Chondrocyte (in vitro differentiated cells): ENCODE measurements at regions not wholly inside any gene's neighbourhood (a gene's known extent, or its start where the extent isn't known, plus 50 kb on each side); places are given as distances from the start of the nearest gene placed in this dataset.

Source experiments
- DNase-seq: peaks from one replicate; pipeline ENCODE4 v3.0.0; 2021; ENCODE audit warnings: mixed read lengths, low spot score
- H3K27ac Mint-ChIP-seq: one replicate; pipeline ENCODE4 v1.8.0; 2021; ENCODE audit warnings: mild to moderate bottlenecking, moderate library complexity, mixed read lengths; ENCODE audit not compliant: unreplicated experiment
- H3K27me3 Mint-ChIP-seq: 2 replicates; pipeline ENCODE4 v1.8.0; 2021; ENCODE audit warnings: low read depth, mixed read lengths
- H3K36me3 Mint-ChIP-seq: 2 replicates; pipeline ENCODE4 v1.8.0; 2021; ENCODE audit warnings: low read depth, mixed read lengths
- H3K4me1 Mint-ChIP-seq: 2 replicates; pipeline ENCODE4 v1.8.0; 2021; ENCODE audit warnings: low read depth, mild to moderate bottlenecking, mixed read lengths
- H3K4me3 Mint-ChIP-seq: one replicate; pipeline ENCODE4 v1.8.0; 2021; ENCODE audit warnings: mild to moderate bottlenecking, moderate library complexity, mixed read lengths; ENCODE audit not compliant: unreplicated experiment
- H3K9me3 Mint-ChIP-seq: 2 replicates; pipeline ENCODE4 v1.8.0; 2021; ENCODE audit warnings: low read depth, mixed read lengths
- CTCF ChIP-seq: fragments of 200-600 bp; sonication (generic); IDR thresholded peaks from 2 replicates; pipeline ENCODE4 v1.5.0; 2021; ENCODE audit warnings: antibody characterized with exemption, mild to moderate bottlenecking, moderate library complexity

- peaks cover 3% of the 10 kb centered on the region for H3K36me3 Mint-ChIP-seq
- no peaks in the 10 kb centered on the region for H3K27me3 Mint-ChIP-seq
- no peak for DNase-seq
- no peak overlapping the region for H3K4me3 Mint-ChIP-seq
- no peak overlapping the region for H3K27ac Mint-ChIP-seq
- TF ChIP-seq CTCF: no peak
- no peaks in the 10 kb centered on the region for H3K4me1 Mint-ChIP-seq
- H3K9me3 Mint-ChIP-seq: peaks cover 3% of the 10 kb centered on the region
These were observed 1926.8 kb downstream of the NCAM2 start for GRCh38 chr21:22925032-22925431.

DNA sequence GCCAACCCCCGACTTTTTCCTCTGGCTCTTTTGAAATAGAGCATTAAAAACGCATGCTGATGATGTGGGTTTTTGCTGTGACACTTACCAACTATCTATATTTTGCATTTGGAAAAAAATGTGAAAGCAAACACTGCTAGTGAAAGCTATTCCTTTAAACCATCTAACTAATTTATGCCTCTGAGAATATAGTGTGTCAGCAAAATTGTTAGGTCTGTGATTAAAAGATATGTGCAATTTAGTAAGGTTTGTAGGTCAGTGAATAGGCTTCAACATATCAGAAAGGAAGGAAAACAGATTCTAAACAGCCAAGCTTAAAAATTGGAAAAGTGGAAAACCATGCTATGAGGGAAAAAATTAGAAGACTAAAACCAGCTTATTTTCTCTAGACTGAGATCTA, 1929.3 kb downstream of the NCAM2 start:
- Mint-ChIP-seq H3K36me3 (peaks cover 2% of the 10 kb centered on the region), H3K9me3 (peaks cover 17% of the 10 kb centered on the region), H3K27ac (no peak overlapping the region), H3K4me1 (no peaks in the 10 kb centered on the region), H3K27me3 (no peaks in the 10 kb centered on the region), H3K4me3 (no peak overlapping the region)
- DNase-seq: no peak
- no peak for TF ChIP-seq CTCF

DNA sequence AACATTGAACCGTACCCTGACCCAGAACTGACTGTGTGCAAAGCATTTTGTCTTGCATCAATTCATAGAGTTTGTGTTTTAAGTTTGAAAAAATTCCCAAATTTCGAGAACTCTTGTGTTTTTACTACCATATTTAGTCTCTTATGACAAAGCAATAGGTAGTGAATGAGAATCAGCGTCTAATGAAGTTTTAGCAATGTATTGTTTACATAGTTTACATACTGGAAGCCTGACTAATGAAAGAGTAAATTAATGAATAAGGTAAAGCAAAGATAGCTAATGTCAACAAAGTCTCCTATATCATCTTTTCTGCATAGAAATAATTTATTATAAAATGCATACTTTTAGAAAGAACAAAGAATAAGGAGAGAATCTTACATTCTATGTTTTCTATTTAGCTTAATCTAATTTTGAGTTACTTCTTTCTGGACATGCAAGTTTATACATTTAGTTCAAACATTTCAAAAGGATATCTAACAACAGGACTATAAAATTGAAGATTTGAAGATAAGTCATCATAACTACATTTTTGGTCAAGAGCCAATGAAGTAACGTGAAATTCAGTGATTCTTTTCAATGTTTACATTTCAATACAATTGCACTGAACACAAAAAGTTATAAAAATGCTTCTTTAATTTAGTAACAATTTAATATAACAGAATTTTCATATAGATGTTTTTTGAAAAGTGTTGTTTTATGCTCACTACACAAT, 1943.7 kb downstream of the NCAM2 start:
- Mint-ChIP-seq H3K27ac (no peak overlapping the region), H3K27me3 (no peaks in the 10 kb centered on the region), H3K9me3 (peaks cover 17% of the 10 kb centered on the region), H3K4me1 (no peaks in the 10 kb centered on the region), H3K4me3 (no peak overlapping the region), H3K36me3 (no peaks in the 10 kb centered on the region)
- TF ChIP-seq CTCF: no peak
- DNase-seq: no peak

GRCh38 chr21:22955559-22955958, 1957.3 kb downstream of the NCAM2 start:
- Mint-ChIP-seq H3K27me3 (no peaks in the 10 kb centered on the region), H3K27ac (no peak overlapping the region), H3K9me3 (peaks cover 2% of the 10 kb centered on the region), H3K4me3 (no peak overlapping the region), H3K4me1 (no peaks in the 10 kb centered on the region), H3K36me3 (no peaks in the 10 kb centered on the region)
- no peak for DNase-seq
- no peak for TF ChIP-seq CTCF

GRCh38 chr21:22961258-22961657, 1963.0 kb downstream of the NCAM2 start:
- Mint-ChIP-seq H3K4me3 (no peak overlapping the region), H3K27ac (no peak overlapping the region), H3K9me3 (peaks cover 7% of the 10 kb centered on the region), H3K4me1 (peaks cover 11% of the 10 kb centered on the region), H3K36me3 (no peaks in the 10 kb centered on the region), H3K27me3 (no peaks in the 10 kb centered on the region)
- no peak for TF ChIP-seq CTCF
- DNase-seq: no peak
